ENCODE measurements at regions not wholly inside any gene's neighbourhood (a gene's known extent, or its start where the extent isn't known, plus 50 kb on each side); places are given as distances from the start of the nearest gene placed in this dataset.
"Not testable (repeated sequence)": the region's sequence is repeated elsewhere in the genome, so short reads cannot be mapped to it uniquely, and the experiment has no call there.

DNA sequence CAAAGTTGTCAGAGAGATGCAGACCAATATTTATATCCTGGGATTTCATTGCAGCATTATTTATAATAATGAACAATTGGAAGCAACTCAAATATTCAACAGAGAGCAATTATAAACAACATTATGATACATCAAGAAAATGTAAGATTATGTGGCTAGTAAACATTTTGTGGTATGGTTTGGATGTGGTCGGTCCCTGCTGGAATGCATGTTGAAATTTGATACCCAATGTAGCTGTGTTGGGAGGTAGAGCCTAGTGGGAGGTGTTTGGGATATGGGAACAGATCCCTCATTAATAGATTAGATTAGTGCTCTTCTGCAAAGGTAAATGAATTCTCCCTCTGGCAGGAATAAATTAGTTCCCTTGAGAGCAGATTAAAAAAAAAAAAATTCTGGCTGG, 350.9 kb downstream of the ANKRD30A start:
- no peak overlapping the region for H3K4me3 Mint-ChIP-seq
- no peak overlapping the region for H3K27ac Mint-ChIP-seq
- no peaks in the 10 kb centered on the region for H3K4me1 Mint-ChIP-seq (ENCODE audit: low read depth)
- H3K36me3 Mint-ChIP-seq (ENCODE audit: insufficient read depth in 2 of 2) = peaks cover 0 to 4% of the 10 kb centered on the region in 2 donors
- no peak for ATAC-seq (replicated peaks in 1 of 2)
- DNase-seq = no peak
- H3K9me3 Mint-ChIP-seq = peaks cover 0 to 2% of the 10 kb centered on the region in 2 donors
- no peaks in the 10 kb centered on the region for H3K27me3 Mint-ChIP-seq (ENCODE audit: low read depth)

DNA sequence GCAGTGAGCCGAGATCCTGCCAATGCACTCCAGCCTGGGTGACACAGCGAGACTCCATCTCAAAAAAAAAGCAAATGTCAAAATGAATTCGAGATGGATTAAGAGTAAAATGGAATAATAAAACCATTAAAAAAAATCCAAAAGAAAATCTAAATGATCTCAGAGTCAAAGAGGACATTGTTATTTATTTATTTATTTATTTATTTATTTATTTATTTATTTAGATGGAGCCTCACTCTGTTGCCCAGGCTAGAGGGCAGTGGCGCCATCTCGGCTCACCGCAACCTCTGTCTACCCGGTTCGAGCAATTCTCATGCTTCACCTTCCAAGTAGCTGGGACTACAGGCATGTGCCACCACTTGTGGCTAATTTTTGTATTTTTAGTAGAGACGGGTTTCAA, 349.2 kb downstream of the ANKRD30A start:
- H3K4me3 Mint-ChIP-seq = no peak overlapping the region
- ATAC-seq (replicated peaks in 1 of 2) = no peak
- H3K27ac Mint-ChIP-seq = no peak overlapping the region
- H3K4me1 Mint-ChIP-seq (ENCODE audit: low read depth) = no peaks in the 10 kb centered on the region
- H3K9me3 Mint-ChIP-seq = peaks cover 0 to 5% of the 10 kb centered on the region in 2 donors
- H3K27me3 Mint-ChIP-seq (ENCODE audit: low read depth) = no peaks in the 10 kb centered on the region
- no peak for DNase-seq
- H3K36me3 Mint-ChIP-seq (ENCODE audit: insufficient read depth in 2 of 2) = peaks cover 0 to 6% of the 10 kb centered on the region in 2 donors

GRCh38 chr10:37473906-37474305, 348.5 kb downstream of the ANKRD30A start:
- ATAC-seq (replicated peaks in 1 of 2) (no peak), DNase-seq (no peak)
- Mint-ChIP-seq H3K36me3 (ENCODE audit: insufficient read depth in 2 of 2) (peaks cover 0 to 6% of the 10 kb centered on the region in 2 donors), H3K27ac (no peak overlapping the region), H3K9me3 (peaks cover 0 to 5% of the 10 kb centered on the region in 2 donors), H3K4me3 (no peak overlapping the region), H3K4me1 (ENCODE audit: low read depth) (no peaks in the 10 kb centered on the region), H3K27me3 (ENCODE audit: low read depth) (no peaks in the 10 kb centered on the region)

DNA sequence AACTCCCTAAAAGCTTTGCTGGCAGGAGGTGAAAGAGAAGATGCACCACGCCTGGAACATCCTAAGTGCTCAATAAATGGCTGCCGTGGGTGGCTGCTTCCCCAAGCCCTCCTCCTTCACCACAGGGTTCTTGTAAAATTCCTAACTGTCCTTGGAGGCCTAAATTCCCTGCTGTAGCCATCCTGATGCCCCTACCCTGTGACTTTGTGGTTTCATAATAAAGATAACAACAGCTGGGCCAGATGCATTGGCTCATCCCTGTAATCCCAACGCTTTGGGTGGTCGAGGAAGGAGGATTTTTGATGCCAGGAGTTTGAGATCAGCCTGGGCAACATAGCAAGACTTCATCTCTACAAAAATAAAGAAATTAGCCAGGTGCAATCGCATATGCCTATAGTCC, 341.8 kb downstream of the ANKRD30A start:
- Mint-ChIP-seq H3K4me1 (ENCODE audit: low read depth) (no peaks in the 10 kb centered on the region), H3K4me3 (no peak overlapping the region), H3K27ac (no peak overlapping the region), H3K36me3 (ENCODE audit: insufficient read depth in 2 of 2) (peaks cover 0 to 3% of the 10 kb centered on the region in 2 donors), H3K27me3 (ENCODE audit: low read depth) (no peaks in the 10 kb centered on the region), H3K9me3 (peaks cover 2% of the 10 kb centered on the region in 2 donors)
- DNase-seq (no peak), ATAC-seq (replicated peaks in 1 of 2) (no peak)

GRCh38 chr10:37456456-37456855, 331.1 kb downstream of the ANKRD30A start:
- H3K4me1 Mint-ChIP-seq (ENCODE audit: low read depth) = no peaks in the 10 kb centered on the region
- H3K27ac Mint-ChIP-seq = no peak overlapping the region
- no peak overlapping the region for H3K4me3 Mint-ChIP-seq
- DNase-seq (no peak), ATAC-seq (replicated peaks in 1 of 2) (no peak)
- H3K9me3 Mint-ChIP-seq = peaks cover 3 to 8% of the 10 kb centered on the region in 2 donors
- peaks cover 0 to 1% of the 10 kb centered on the region in 2 donors for H3K36me3 Mint-ChIP-seq (ENCODE audit: insufficient read depth in 2 of 2)
- H3K27me3 Mint-ChIP-seq (ENCODE audit: low read depth) = no peaks in the 10 kb centered on the region

DNA sequence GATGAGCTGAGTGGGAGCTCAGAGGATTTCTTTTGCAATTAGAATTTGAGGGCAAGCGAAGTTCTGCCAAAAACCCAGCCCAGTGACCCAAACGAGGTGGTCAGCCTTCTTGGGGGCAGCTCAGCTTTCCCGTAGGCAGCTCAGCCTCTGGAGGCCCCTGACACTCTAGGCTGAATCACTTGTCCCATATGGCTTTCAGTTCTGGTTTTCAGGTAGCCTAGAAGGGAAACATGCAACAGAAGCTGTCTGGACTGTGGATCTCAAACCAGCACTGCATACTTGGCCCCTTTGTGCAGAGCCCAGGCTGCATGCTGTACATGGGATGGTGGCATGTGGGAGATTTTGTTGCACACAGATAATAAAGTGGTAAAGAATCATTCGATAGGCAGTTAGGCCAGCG, 322.8 kb downstream of the ANKRD30A start:
- ATAC-seq (replicated peaks in 1 of 2) (no peak), DNase-seq (no peak)
- Mint-ChIP-seq H3K36me3 (ENCODE audit: insufficient read depth in 2 of 2) (peaks cover 0 to under 1% of the 10 kb centered on the region in 2 donors), H3K27ac (no peak overlapping the region), H3K4me3 (no peak overlapping the region), H3K4me1 (ENCODE audit: low read depth) (no peaks in the 10 kb centered on the region), H3K27me3 (ENCODE audit: low read depth) (no peaks in the 10 kb centered on the region), H3K9me3 (peaks cover 9 to 16% of the 10 kb centered on the region in 2 donors)

DNA sequence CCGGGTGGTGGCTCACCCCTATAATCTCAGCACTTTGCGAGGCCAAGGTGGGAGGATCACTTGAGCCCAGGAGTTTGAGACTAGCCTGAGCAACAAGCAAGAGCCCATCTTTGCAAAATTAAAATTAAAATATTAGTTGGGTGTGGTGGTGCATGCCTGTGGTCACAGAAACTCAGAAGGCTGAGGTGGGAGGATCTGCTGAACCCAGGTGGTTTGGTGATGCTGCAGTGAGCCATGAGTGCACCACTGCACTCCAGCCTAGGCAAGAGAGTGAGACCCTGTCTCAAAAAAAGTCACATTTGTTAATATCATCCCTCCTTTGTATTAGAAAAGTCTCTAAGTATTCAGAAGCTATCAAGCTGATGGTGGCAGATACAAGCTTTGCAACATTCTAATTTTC, 317.5 kb downstream of the ANKRD30A start:
- no peaks in the 10 kb centered on the region for H3K4me1 Mint-ChIP-seq (ENCODE audit: low read depth)
- no peak overlapping the region for H3K27ac Mint-ChIP-seq
- ATAC-seq (replicated peaks in 1 of 2) (no peak), DNase-seq (no peak)
- no peaks in the 10 kb centered on the region for H3K27me3 Mint-ChIP-seq (ENCODE audit: low read depth)
- H3K4me3 Mint-ChIP-seq = no peak overlapping the region
- no peaks in the 10 kb centered on the region for H3K36me3 Mint-ChIP-seq (ENCODE audit: insufficient read depth in 2 of 2)
- H3K9me3 Mint-ChIP-seq = peaks cover 11 to 15% of the 10 kb centered on the region in 2 donors

DNA sequence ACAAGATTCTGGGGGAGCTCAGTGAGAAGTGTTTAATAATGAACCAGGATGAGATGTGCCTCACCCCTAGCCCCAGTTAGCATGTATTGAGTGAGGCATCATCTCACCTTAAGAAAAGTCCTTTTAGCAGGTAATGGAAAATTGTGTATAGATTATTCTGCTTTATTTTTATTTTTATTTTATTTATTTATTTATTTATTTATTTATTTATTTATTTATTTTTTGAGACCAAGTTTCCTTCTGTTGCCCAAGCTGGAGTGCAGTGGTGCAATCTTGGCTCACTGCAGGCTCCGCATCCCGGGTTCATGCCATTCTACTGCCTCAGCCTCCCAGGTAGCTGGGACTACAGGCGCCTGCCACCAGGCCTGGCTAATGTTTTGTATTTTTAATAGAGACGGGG, 315.8 kb downstream of the ANKRD30A start:
- H3K4me1 Mint-ChIP-seq (ENCODE audit: low read depth); H3K27me3 Mint-ChIP-seq (ENCODE audit: low read depth); H3K4me3 Mint-ChIP-seq; ATAC-seq (replicated peaks in 1 of 2); H3K27ac Mint-ChIP-seq; DNase-seq; H3K36me3 Mint-ChIP-seq (ENCODE audit: insufficient read depth in 2 of 2): not testable (repeated sequence)
- peaks cover 8 to 15% of the 10 kb centered on the region in 2 donors for H3K9me3 Mint-ChIP-seq

DNA sequence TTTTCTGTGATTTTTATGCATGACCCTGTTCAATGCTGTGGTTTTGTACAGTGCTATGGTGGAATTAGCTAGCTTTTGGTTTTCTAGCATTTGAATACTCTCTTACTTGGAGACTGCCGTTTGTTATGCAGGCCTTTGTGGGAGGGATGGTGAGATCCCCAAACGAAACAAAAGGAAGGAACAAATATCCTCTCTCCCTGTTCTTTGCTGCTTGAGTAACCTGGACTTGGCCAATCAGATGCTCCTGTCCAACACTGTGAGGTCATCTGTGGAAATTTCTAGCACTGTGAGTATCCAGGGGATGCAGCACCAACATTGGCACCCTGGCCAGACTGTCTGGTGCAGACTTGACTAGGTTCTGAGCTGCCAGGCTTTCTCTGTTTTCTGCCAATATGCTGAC, 314.4 kb downstream of the ANKRD30A start:
- ATAC-seq (replicated peaks in 1 of 2) (no peak), DNase-seq (no peak)
- Mint-ChIP-seq H3K36me3 (ENCODE audit: insufficient read depth in 2 of 2) (no peaks in the 10 kb centered on the region), H3K27me3 (ENCODE audit: low read depth) (no peaks in the 10 kb centered on the region), H3K4me3 (no peak overlapping the region), H3K27ac (no peak overlapping the region), H3K9me3 (peaks cover 7 to 12% of the 10 kb centered on the region in 2 donors), H3K4me1 (ENCODE audit: low read depth) (no peaks in the 10 kb centered on the region)

DNA sequence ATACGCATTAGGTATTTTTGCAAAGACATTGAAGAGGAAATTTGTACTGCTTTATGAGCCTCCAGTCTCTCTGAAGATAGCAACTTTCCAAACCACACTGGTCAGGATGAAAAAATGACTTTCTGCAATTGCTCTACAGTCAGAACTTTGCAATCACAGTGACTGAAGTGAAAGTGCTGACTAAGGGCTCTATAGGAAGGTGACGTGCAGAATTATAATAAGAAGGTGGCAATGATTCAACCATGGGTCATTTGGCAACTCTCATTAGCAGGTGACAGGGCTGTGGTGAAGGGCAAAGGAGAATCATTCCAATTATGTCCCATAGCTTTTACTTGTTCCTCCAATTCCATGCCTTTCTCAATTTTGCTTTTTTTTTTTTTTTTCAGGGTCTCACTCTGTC, 311.0 kb downstream of the ANKRD30A start:
- H3K4me3 Mint-ChIP-seq = no peak overlapping the region
- H3K36me3 Mint-ChIP-seq (ENCODE audit: insufficient read depth in 2 of 2) = no peaks in the 10 kb centered on the region
- H3K9me3 Mint-ChIP-seq = peaks cover 3 to 9% of the 10 kb centered on the region in 2 donors
- DNase-seq (no peak), ATAC-seq (replicated peaks in 1 of 2) (no peak)
- H3K4me1 Mint-ChIP-seq (ENCODE audit: low read depth) = no peaks in the 10 kb centered on the region
- H3K27ac Mint-ChIP-seq = no peak overlapping the region
- no peaks in the 10 kb centered on the region for H3K27me3 Mint-ChIP-seq (ENCODE audit: low read depth)

- no peak for DNase-seq
- H3K4me3 Mint-ChIP-seq = no peak overlapping the region
- H3K36me3 Mint-ChIP-seq (ENCODE audit: insufficient read depth in 2 of 2) = no peaks in the 10 kb centered on the region
- H3K27me3 Mint-ChIP-seq (ENCODE audit: low read depth) = no peaks in the 10 kb centered on the region
- H3K9me3 Mint-ChIP-seq = peaks cover 3 to 9% of the 10 kb centered on the region in 2 donors
- H3K27ac Mint-ChIP-seq = no peak overlapping the region
- no peaks in the 10 kb centered on the region for H3K4me1 Mint-ChIP-seq (ENCODE audit: low read depth)
- no peak for ATAC-seq (replicated peaks in 1 of 2)
Measured at GRCh38 chr10:37434091-37434490, 308.7 kb downstream of the ANKRD30A start.
